GM12873 (cell line): ENCODE measurements at regions not wholly inside any gene's neighbourhood (a gene's known extent, or its start where the extent isn't known, plus 50 kb on each side); places are given as distances from the start of the nearest gene placed in this dataset.

Source experiments
- TF ChIP-seq, protein P1 (sequence below): IDR thresholded peaks from 2 replicates; pipeline ENCODE4 v1.5.1; 2012; ENCODE audit warnings: low read depth, mild to moderate bottlenecking, moderate library complexity, low read length, control low read depth; ENCODE audit not compliant: insufficient read depth; ENCODE audit errors: missing control alignments

DNA sequence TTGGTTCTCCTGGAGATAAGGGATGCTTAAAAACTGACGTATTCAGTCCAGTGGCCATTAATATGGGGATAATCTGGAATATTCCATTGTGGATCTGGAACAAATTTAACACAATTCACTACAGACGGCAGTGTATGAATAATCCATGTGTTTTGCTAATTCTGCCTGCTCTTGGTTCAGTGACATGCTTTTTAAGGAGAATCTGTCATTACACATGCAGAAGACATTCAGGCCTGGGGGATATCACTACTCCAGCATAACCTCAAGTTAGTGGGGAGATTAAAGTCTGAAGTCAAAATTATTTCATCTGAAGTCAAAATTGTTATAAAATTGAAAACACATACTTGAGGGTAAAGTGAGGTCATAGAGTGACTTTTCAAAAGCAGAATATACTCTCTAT, 789.3 kb downstream of the USP25 start:
- TF ChIP-seq, protein P1, sequence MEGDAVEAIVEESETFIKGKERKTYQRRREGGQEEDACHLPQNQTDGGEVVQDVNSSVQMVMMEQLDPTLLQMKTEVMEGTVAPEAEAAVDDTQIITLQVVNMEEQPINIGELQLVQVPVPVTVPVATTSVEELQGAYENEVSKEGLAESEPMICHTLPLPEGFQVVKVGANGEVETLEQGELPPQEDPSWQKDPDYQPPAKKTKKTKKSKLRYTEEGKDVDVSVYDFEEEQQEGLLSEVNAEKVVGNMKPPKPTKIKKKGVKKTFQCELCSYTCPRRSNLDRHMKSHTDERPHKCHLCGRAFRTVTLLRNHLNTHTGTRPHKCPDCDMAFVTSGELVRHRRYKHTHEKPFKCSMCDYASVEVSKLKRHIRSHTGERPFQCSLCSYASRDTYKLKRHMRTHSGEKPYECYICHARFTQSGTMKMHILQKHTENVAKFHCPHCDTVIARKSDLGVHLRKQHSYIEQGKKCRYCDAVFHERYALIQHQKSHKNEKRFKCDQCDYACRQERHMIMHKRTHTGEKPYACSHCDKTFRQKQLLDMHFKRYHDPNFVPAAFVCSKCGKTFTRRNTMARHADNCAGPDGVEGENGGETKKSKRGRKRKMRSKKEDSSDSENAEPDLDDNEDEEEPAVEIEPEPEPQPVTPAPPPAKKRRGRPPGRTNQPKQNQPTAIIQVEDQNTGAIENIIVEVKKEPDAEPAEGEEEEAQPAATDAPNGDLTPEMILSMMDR: no peak

DNA sequence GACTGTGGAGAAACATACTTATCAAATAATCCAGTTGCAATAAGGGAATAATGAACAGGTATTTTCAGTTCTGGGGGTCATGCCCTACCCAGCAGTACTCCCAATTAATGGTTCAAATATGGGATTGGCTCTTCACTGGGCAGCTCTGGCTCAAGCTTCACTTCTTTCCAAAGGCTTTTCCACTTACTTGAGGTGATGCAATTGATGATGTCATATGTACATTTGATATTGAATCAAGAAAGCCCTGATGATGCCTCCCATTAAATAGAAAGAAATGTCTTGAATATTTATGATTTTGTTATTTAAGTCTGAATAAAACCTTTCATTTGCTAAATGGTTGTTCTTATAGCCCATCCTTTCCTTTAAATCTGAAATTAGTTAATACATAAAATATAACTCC, 789.9 kb downstream of the USP25 start:
- TF ChIP-seq, protein P1: no peak

DNA sequence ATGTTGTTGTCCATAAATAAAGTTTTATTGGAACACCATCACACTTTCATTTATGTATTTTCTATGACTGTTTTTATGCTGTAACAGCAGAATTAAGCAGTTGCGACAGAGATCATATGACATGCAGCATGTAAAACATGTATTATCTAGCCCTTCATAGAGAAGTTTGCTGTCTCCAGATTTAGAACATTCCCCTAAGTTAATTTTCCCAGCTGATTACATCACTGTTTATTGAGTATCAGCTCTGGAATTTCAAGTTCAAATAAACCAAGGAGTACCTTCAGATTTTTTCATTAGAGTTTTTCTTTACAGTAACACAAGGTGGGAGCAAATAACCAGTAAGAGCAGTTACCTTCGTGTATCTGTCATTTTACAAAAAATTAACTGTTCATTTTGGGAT, 792.8 kb downstream of the USP25 start:
- TF ChIP-seq, protein P1: no peak

DNA sequence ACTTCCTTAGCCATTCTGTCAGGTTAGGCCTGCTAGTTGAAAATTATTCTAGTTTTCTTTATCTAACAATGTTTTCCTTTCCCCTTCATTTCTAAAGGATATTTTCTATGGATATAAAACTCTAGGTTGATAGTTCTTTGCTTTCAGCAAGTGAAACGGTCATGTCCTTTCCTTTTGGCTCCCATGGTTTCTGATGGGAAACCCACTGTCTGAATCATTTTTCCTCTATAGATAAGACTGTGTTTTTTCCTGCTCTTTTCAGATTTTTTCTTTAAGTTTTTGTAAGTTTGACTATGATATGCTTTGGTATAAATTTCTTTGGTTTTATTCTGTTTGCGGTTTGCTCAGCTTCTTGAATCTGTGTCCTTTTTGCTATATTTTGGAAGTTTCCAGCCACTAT, 800.9 kb downstream of the USP25 start:
- TF ChIP-seq, protein P1: no peak

DNA sequence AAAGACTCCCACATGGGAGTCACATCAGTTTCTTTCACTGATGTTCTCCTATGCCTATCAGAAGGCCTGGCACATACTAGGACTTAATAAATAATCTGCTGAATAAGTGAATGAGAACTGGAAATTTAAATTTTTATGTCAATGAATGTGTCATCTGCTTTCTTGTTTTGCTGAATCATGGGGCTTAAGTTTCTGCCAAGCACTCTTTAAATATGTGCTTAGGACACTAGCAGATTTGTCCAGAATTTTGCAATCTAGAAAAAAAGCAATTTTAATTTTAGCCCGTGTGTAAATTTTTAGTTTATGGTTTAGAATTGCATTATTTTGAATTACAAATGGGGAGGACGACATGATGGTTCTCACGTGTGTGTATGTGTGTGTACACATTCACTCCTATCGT, 803.1 kb downstream of the USP25 start:
- TF ChIP-seq, protein P1: no peak

DNA sequence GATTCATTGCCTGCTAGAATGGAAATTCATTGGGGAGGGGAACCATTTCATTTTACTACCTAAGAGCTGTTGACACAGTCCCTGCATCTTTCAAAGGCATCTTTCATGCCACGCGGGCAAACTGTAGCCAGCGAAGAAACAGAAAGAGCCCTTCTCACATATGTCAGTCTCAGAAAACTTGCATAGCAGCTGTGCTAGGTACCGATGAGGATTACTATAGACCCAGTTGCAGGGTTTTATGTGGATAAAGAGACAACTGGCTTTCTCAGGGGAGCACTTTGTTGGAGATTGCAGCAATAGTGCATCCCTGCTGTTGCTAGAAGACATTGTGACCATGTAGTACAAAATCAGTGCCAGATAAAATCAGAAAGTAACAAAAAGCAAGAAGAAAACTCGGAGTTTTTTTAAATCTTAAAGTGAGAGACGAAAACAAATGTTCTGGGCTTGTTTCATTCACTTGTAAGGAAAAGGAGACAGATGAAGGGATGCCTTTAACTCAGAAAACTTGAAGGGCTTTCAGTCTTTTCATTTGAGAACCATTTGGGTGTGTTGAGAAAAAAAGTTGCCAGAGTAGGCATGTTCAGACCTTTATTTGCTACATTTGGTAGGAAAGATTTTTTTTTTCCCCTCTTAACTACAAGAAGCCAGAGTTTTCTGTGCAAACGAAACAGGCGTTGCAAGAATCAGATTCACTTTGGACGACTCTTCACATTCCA, 804.1 kb downstream of the USP25 start:
- TF ChIP-seq, protein P1: no peak

DNA sequence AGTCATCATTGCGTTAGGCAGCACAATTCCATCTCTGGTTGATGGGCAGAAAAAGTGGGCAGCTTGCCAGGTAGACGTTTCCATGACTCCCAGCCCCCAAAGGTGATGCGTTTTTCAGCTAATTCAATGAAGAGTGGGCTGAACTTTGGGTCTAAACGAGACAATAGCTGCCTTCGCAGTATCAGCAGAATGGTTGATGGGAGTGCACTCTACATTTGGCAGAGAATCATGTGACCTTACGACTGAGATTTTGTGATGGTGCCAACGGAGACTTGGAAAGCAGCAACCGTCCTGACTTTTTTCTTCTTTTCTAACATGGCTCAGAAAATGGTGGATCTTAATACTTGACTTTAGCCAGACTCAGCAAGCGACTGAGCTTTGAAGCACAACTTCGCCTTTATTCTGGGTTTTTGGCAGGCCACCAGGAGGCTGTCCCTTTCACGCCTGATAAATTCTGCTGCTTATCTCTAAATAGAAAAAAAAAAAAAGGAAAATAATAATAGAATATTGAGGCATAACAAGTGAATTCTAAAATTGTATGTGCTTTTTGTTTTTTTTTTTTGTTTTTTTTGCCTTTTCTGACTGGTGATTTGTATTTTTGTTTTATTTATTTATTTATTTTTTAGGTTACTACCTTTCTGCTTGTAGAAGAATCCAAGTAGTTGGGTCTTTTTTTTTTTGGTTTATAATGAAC, 804.8 kb downstream of the USP25 start:
- TF ChIP-seq, protein P1: no peak
